H9 (cell line): ENCODE measurements at regions not wholly inside any gene's neighbourhood (a gene's known extent, or its start where the extent isn't known, plus 50 kb on each side); places are given as distances from the start of the nearest gene placed in this dataset.

ENCODE experiments used
- DNase-seq: peaks from one replicate; pipeline ENCODE4 v3.0.0-alpha.2; 2017
- H2AFZ ChIP-seq: one replicate; pipeline ENCODE4 v1.6.1; 2013; ENCODE audit warnings: mild to moderate bottlenecking, low read length, control low read depth, moderate library complexity
- H2AK5ac ChIP-seq: 2 replicates; pipeline ENCODE4 v1.6.1; 2013; ENCODE audit warnings: low read length, control low read depth, mixed read lengths; ENCODE audit not compliant: insufficient read length
- H2BK120ac ChIP-seq: one replicate; pipeline ENCODE4 v1.6.1; 2013; ENCODE audit warnings: low read depth, mild to moderate bottlenecking, low read length, control low read depth, inconsistent platforms; ENCODE audit not compliant: poor library complexity, severe bottlenecking
- H2BK12ac ChIP-seq: 2 replicates; pipeline ENCODE4 v1.6.1; 2013; ENCODE audit warnings: low read length, control low read depth, mixed read lengths, low read depth; ENCODE audit not compliant: insufficient read length
- H2BK15ac ChIP-seq: 2 replicates; pipeline ENCODE4 v1.6.1; 2013; ENCODE audit warnings: low read depth, low read length, control low read depth
- H2BK20ac ChIP-seq: one replicate; pipeline ENCODE4 v1.6.1; 2013; ENCODE audit warnings: low read depth, mild to moderate bottlenecking, low read length, control low read depth, inconsistent platforms; ENCODE audit not compliant: poor library complexity, severe bottlenecking
- H2BK5ac ChIP-seq: 2 replicates; pipeline ENCODE4 v1.6.1; 2013; ENCODE audit warnings: low read length, control low read depth, mixed read lengths; ENCODE audit not compliant: insufficient read length
- H3K14ac ChIP-seq: 2 replicates; pipeline ENCODE4 v1.6.1; 2013; ENCODE audit warnings: low read length, control low read depth; ENCODE audit not compliant: insufficient read depth
- H3K18ac ChIP-seq: 2 replicates; pipeline ENCODE4 v1.6.1; 2013; ENCODE audit warnings: low read depth, mild to moderate bottlenecking, mixed read lengths, low read length, control low read depth; ENCODE audit not compliant: insufficient read length
- H3K23ac ChIP-seq: 2 replicates; pipeline ENCODE4 v1.6.1; 2013; ENCODE audit warnings: low read length, control low read depth, mixed read lengths, low read depth; ENCODE audit not compliant: insufficient read length
- H3K23me2 ChIP-seq: 2 replicates; pipeline ENCODE4 v1.6.1; 2013; ENCODE audit warnings: low read depth, mild to moderate bottlenecking, mixed read lengths, low read length, control low read depth; ENCODE audit not compliant: insufficient read length, poor library complexity, severe bottlenecking
- H3K27ac ChIP-seq: 2 replicates; pipeline ENCODE4 v1.5.1; 2013; ENCODE audit warnings: low read length, control low read depth, mixed read lengths, low read depth; ENCODE audit not compliant: insufficient read length
- H3K27me3 ChIP-seq: 2 replicates; pipeline ENCODE4 v1.6.1; 2013; ENCODE audit warnings: low read length, control low read depth, inconsistent platforms; ENCODE audit not compliant: insufficient read depth
- H3K4ac ChIP-seq: 2 replicates; pipeline ENCODE4 v1.6.1; 2013; ENCODE audit warnings: low read depth, mild to moderate bottlenecking, control low read depth, inconsistent platforms, low read length, moderate library complexity
- H3K4me1 ChIP-seq: 2 replicates; pipeline ENCODE4 v1.6.1; 2013; ENCODE audit warnings: low read length, control low read depth, inconsistent platforms; ENCODE audit not compliant: insufficient read depth
- H3K4me2 ChIP-seq: 2 replicates; pipeline ENCODE4 v1.6.1; 2013; ENCODE audit warnings: low read length, control low read depth, mixed read lengths; ENCODE audit not compliant: insufficient read length, insufficient read depth
- H3K56ac ChIP-seq: 2 replicates; pipeline ENCODE4 v1.6.1; 2013; ENCODE audit warnings: low read depth, mild to moderate bottlenecking, mixed read lengths, low read length, control low read depth; ENCODE audit not compliant: insufficient read length
- H3K79me1 ChIP-seq: 2 replicates; pipeline ENCODE4 v1.6.1; 2013; ENCODE audit warnings: low read depth, mild to moderate bottlenecking, moderate library complexity, low read length, control low read depth, inconsistent platforms; ENCODE audit not compliant: insufficient read depth, poor library complexity, severe bottlenecking
- H3K79me2 ChIP-seq: 2 replicates; pipeline ENCODE4 v1.6.1; 2013; ENCODE audit warnings: low read length, control low read depth, inconsistent platforms; ENCODE audit not compliant: insufficient read depth
- H3K9ac ChIP-seq: 2 replicates; pipeline ENCODE4 v1.6.1; 2013; ENCODE audit warnings: low read length, control low read depth, mixed read lengths; ENCODE audit not compliant: insufficient read length; ENCODE audit errors: extremely low read depth
- H3K9me3 ChIP-seq: one replicate; pipeline ENCODE4 v1.6.1; 2013; ENCODE audit warnings: low read depth, low read length, inconsistent platforms; ENCODE audit not compliant: control insufficient read depth
- H3T11ph ChIP-seq: one replicate; pipeline ENCODE4 v1.6.1; 2013; ENCODE audit warnings: mild to moderate bottlenecking, low read length, control low read depth, inconsistent platforms
- H4K20me1 ChIP-seq: one replicate; pipeline ENCODE4 v1.6.1; 2013; ENCODE audit not compliant: control insufficient read depth, insufficient read length, insufficient read depth
- H4K5ac ChIP-seq: 2 replicates; pipeline ENCODE4 v1.6.1; 2013; ENCODE audit warnings: low read depth, mild to moderate bottlenecking, mixed read lengths, low read length, control low read depth; ENCODE audit not compliant: insufficient read length
- H4K8ac ChIP-seq: replicated peaks from 2 replicates; pipeline ENCODE4 v1.6.1; 2013; ENCODE audit warnings: low read length, control low read depth, mixed read lengths, low read depth; ENCODE audit not compliant: insufficient read length
- H4K91ac ChIP-seq: 2 replicates; pipeline ENCODE4 v1.6.1; 2013; ENCODE audit warnings: low read depth, mild to moderate bottlenecking, moderate library complexity, mixed read lengths, low read length, control low read depth; ENCODE audit not compliant: insufficient read length
- H3K27ac Mint-ChIP-seq, 3 experiments: 2 replicates in 2 of 3; 3 replicates in 1 of 3; pipeline ENCODE4 v1.8.0; 2020 to 2021; ENCODE audit warnings: mixed read lengths in 3 of 3, mild to moderate bottlenecking in 1 of 3, moderate library complexity in 1 of 3
- H3K27me3 Mint-ChIP-seq: 2 replicates; pipeline ENCODE4 v1.8.0; 2021; ENCODE audit warnings: low read depth, mild to moderate bottlenecking, moderate library complexity, mixed read lengths
- H3K36me3 Mint-ChIP-seq, 3 experiments: 2 replicates in 2 of 3; 3 replicates in 1 of 3; pipeline ENCODE4 v1.8.0; 2020 to 2021; ENCODE audit warnings: low read depth in 3 of 3, mixed read lengths in 3 of 3; ENCODE audit not compliant: insufficient read depth in 1 of 3
- H3K4me1 Mint-ChIP-seq, 2 experiments: 2 replicates each; pipeline ENCODE4 v1.8.0; 2020; ENCODE audit warnings: mixed read lengths in 2 of 2
- H3K4me3 Mint-ChIP-seq, 2 experiments: 2 replicates in 1 of 2; 3 replicates in 1 of 2; pipeline ENCODE4 v1.8.0; 2020 to 2021; ENCODE audit warnings: mild to moderate bottlenecking in 2 of 2, mixed read lengths in 2 of 2, moderate library complexity in 1 of 2
- H3K9me3 Mint-ChIP-seq, 2 experiments: 2 replicates in 1 of 2; 3 replicates in 1 of 2; pipeline ENCODE4 v1.8.0; 2020; ENCODE audit warnings: mild to moderate bottlenecking in 2 of 2, mixed read lengths in 2 of 2, moderate library complexity in 1 of 2
- WGBS: extraction: QIAGEN DNeasy Blood & Tissue Kit; methylation state at CpG from one replicate; pipeline ENCODE4 v1.1.7; 2013; ENCODE audit warnings: missing lambda C conversion rate, low lambda C conversion rate, mixed read lengths; ENCODE audit not compliant: insufficient read length; ENCODE audit errors: extremely low coverage; 5-methylcytosine and 5-hydroxymethylcytosine counted together
- TF ChIP-seq, protein P1 (sequence below): fragments of 200-600 bp; sonication (generic); conservative IDR thresholded peaks from 3 replicates; pipeline ENCODE4 v1.8.0; 2021; ENCODE audit warnings: antibody characterized with exemption, mild to moderate bottlenecking

DNA sequence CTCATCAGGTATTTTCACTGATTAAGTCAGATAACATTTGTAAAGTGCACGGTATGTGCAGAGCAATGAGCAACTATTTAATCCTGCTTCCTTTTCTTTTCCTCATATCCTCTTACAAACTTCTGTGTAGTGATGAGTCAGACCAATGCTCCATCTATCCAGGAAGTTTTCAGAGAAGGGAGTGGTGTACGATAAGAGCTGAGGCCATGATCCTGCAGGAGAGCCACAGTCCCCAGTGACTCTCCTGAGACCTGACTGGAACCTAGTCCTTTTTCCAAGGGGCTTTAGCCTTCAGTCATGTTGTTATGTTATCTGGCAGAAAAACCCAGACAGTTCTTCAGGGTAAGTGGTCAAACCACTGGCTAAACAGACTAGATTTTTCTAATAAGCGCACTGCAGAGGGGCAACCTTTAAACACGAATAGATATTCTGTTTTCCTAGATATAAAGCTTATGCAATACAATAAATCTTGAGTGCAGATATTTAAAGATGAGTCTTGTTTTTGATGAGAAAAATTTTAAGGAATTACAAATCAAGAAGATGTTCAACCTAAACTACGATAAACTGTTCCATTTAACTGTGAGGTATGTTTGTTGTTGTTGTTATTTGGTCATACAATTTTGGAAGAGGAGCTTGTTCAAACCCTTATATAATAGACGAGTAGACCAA is 110.5 kb upstream of the RAP2B start:
- Histone ChIP-seq H4K8ac (no peak overlapping the region), H4K91ac (no peak overlapping the region), H3K23ac (no peak overlapping the region), H2BK12ac (no peak overlapping the region), H4K5ac (no peak overlapping the region), H2BK20ac (no peak overlapping the region), H3K79me2 (no peaks in the 10 kb centered on the region), H2BK15ac (no peak overlapping the region), H3K14ac (no peak overlapping the region), H3T11ph (no peak overlapping the region), H4K20me1 (no peaks in the 10 kb centered on the region), H3K23me2 (no peaks in the 10 kb centered on the region), H2AK5ac (no peak overlapping the region), H2AFZ (no peak overlapping the region), H3K56ac (no peak overlapping the region), H3K27me3 (no peaks in the 10 kb centered on the region), H3K27ac (no peak overlapping the region), H3K18ac (no peak overlapping the region), H3K9ac (no peak overlapping the region), H3K79me1 (no peaks in the 10 kb centered on the region), H2BK120ac (no peak overlapping the region), H3K9me3 (no peaks in the 10 kb centered on the region), H2BK5ac (no peak overlapping the region), H3K4ac (no peak overlapping the region), H3K4me2 (no peak overlapping the region), H3K4me1 (no peaks in the 10 kb centered on the region)
- H3K4me1 Mint-ChIP-seq, result no peaks in the 10 kb centered on the region; a peak in 1 of 4 replicates
- TF ChIP-seq, protein P1, sequence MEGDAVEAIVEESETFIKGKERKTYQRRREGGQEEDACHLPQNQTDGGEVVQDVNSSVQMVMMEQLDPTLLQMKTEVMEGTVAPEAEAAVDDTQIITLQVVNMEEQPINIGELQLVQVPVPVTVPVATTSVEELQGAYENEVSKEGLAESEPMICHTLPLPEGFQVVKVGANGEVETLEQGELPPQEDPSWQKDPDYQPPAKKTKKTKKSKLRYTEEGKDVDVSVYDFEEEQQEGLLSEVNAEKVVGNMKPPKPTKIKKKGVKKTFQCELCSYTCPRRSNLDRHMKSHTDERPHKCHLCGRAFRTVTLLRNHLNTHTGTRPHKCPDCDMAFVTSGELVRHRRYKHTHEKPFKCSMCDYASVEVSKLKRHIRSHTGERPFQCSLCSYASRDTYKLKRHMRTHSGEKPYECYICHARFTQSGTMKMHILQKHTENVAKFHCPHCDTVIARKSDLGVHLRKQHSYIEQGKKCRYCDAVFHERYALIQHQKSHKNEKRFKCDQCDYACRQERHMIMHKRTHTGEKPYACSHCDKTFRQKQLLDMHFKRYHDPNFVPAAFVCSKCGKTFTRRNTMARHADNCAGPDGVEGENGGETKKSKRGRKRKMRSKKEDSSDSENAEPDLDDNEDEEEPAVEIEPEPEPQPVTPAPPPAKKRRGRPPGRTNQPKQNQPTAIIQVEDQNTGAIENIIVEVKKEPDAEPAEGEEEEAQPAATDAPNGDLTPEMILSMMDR, result no peak
- H3K27me3 Mint-ChIP-seq, result no peaks in the 10 kb centered on the region
- H3K9me3 Mint-ChIP-seq, result no peaks in the 10 kb centered on the region
- no peak for DNase-seq
- no peak overlapping the region for H3K4me3 Mint-ChIP-seq
- no peaks in the 10 kb centered on the region for H3K36me3 Mint-ChIP-seq
- WGBS, result no CpG with 5 or more reads among the region's 6 CpGs
- H3K27ac Mint-ChIP-seq, result no peak overlapping the region; a peak in 1 of 7 replicates
